IMR-90 (cell line): ENCODE measurements at regions not wholly inside any gene's neighbourhood (a gene's known extent, or its start where the extent isn't known, plus 50 kb on each side); places are given as distances from the start of the nearest gene placed in this dataset.

ENCODE experiments used
- BHLHE40 ChIP-seq: fragments of 150-350 bp; IDR thresholded peaks from 2 replicates; pipeline ENCODE4 v1.6.1; 2016; ENCODE audit warnings: mild to moderate bottlenecking, low read depth, low read length
- CEBPB ChIP-seq: IDR thresholded peaks from 2 replicates; pipeline ENCODE4 v1.6.1; 2012; ENCODE audit warnings: low read depth, low read length, improper control_type of control experiment
- CTCF ChIP-seq: conservative IDR thresholded peaks from 2 replicates; pipeline ENCODE4 v1.5.1; 2012; ENCODE audit warnings: mild to moderate bottlenecking, low read depth, low read length, improper control_type of control experiment
- FOS ChIP-seq: fragments of 150-350 bp; IDR thresholded peaks from 2 replicates; pipeline ENCODE4 v1.6.1; 2016; ENCODE audit warnings: low read depth, low read length
- MXI1 ChIP-seq: IDR thresholded peaks from 2 replicates; pipeline ENCODE4 v1.6.1; 2012; ENCODE audit warnings: low read depth, mild to moderate bottlenecking, low read length, moderate library complexity, borderline replicate concordance
- POLR2A ChIP-seq: IDR thresholded peaks from 2 replicates; pipeline ENCODE4 v1.6.1; 2012; ENCODE audit warnings: mild to moderate bottlenecking, low read depth, low read length
- RAD21 ChIP-seq: IDR thresholded peaks from 2 replicates; pipeline ENCODE4 v1.6.1; 2012; ENCODE audit warnings: low read length, improper control_type of control experiment
- RCOR1 ChIP-seq: IDR thresholded peaks from 2 replicates; pipeline ENCODE4 v1.6.1; 2012; ENCODE audit warnings: mild to moderate bottlenecking, low read length, improper control_type of control experiment; ENCODE audit not compliant: insufficient replicate concordance
- RFX5 ChIP-seq: IDR thresholded peaks from 2 replicates; pipeline ENCODE4 v1.8.0; 2012; ENCODE audit warnings: low read depth, mild to moderate bottlenecking, low read length, moderate library complexity

- TF ChIP-seq CTCF (no peak), RCOR1 (no peak), MXI1 (no peak), RAD21 (no peak), POLR2A (no peak), CEBPB (no peak), FOS (no peak), BHLHE40 (no peak), RFX5 (no peak)
Measured at GRCh38 chr15:37485056-37485455, 384.7 kb upstream of the MEIS2 start.
